Stimulated activated CD4-positive, alpha-beta T cell treated with anti-CD3 and anti-CD28 coated beads, Interleukin-1b, Interleukin-23, amount 100 ng/mL, for 1 hour (primary cell): ENCODE measurements at regions not wholly inside any gene's neighbourhood (a gene's known extent, or its start where the extent isn't known, plus 50 kb on each side); places are given as distances from the start of the nearest gene placed in this dataset.
"Not testable (repeated sequence)": the region's sequence is repeated elsewhere in the genome, so short reads cannot be mapped to it uniquely, and the experiment has no call there.

Experiments used
- DNase-seq, 2 donors: peaks; one replicate each; pipeline ENCODE4 v3.0.0-alpha.2; 2020; ENCODE audit warnings: low read depth in 2 of 2

DNA sequence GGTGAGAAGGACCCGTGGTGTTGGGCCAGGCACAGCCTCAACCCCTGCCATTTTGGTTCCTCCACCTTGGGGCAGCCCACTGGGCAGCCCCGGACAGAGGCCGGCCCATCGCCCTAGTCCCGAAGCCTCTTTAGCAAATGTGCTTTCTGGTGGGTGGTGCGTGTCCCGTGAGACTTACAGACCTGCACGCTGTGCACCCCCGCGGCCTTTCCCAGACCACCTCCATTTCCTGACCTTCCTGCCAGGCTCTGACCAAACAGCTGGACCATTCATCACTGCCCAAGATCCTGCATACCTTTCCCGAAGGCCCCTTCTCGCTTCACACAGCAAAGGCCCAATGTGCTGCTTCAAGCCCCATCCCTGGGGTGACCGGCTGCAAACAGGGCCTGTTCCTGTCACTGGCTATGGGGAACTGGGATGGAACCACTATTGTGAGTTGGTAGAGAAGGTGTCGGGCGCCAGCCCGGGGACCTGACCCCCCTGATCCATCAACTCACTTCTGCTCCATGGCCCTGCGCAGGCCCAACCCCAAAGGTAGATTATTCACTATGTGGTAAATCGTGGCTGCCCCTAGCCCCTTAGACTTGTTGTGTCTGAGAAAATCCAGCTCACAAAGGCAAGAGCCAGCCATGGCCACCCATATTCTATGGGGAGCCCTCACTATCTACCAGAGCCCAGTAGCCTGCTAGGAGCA, 341.0 kb downstream of the EIPR1 start:
- no peak for DNase-seq

GRCh38 chr2:3035385-3036050, 342.1 kb downstream of the EIPR1 start:
- DNase-seq, result no peak

GRCh38 chr2:3034856-3035255, 342.8 kb downstream of the EIPR1 start:
- DNase-seq, result no peak

DNA sequence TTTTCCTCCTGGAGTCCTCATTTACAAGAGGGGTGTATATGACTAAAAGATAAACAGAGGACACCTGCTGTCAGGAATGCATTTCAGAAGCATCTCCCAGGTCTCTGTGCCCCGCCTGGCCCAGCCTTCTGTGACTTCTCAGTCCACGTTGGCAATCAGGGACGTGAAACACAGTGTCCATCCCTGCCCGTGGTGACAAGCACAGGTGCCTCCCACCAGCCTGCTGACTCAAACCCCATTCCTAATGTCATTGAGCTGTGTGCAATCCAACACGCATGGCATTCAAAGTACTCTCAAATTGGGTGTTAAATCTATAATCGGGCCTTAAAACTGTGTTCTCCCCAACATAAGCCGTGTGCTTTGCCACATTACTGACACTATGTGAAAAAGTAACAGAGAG, 343.2 kb downstream of the EIPR1 start:
- DNase-seq, result no peak

DNA sequence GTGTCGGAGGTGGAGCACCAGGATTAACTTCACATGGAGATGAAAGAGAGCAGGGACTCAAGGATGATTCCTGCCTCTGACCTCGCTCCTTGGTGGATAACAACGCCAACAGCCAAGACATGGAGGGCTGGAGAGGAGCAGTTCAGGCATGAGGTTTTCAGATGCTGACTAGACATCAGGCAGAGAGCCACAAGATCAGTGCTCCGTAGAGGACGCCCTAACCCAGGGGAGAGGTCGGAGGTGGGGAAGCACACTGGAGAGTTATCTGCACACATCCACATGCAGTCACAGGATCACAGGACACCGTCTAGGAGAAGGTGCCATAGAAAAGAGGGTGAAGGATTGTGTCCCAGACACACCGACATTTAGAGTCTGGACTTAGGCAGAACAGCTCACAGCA, 344.3 kb downstream of the EIPR1 start:
- DNase-seq, result no peak

- not testable (repeated sequence) for DNase-seq
Measured at GRCh38 chr2:3030791-3031190, 346.8 kb downstream of the EIPR1 start.

DNA sequence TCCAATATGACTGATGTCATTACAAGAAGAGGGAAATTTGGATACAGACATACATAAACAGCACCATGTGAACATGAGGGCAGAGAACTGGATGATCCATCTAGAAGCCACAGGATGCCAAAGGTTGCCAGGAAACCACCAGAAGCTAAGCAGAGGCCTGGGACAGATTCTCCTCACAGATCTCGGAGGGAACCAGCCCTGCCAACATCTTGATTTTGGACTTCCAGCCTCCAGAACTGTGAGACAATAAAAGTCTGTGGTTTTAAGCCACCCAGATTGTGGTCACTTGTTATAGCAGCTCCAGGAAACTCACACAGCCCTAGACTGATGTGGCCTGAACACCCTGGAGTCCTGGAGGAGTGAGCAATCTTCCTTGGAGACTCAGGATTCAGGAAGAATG, 351.6 kb downstream of the EIPR1 start:
- DNase-seq, result no peak

DNA sequence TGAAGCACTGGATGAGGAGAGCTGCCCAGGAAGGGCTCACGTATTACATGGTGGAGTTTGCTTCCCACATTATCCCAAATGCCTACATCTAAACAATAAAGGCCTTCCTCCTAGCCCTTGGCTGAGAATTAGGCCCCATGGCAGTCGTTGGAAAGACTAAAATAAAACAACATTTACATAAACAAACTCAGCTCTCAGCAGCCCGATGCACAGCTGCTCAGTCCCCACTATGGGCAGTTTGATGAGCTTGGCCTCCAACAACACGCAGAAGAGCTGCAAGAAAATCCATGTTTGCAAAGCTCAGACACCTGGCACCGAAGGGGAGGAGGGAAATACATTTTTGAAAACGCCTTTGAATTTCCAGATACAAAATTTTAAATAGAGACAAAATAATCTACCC, 352.4 kb downstream of the EIPR1 start:
- no peak for DNase-seq

- DNase-seq, result no peak
Measured at GRCh38 chr2:3024401-3024935, 353.1 kb downstream of the EIPR1 start.

- no peak for DNase-seq
Measured at GRCh38 chr2:3023531-3023930, 354.1 kb downstream of the EIPR1 start.

DNA sequence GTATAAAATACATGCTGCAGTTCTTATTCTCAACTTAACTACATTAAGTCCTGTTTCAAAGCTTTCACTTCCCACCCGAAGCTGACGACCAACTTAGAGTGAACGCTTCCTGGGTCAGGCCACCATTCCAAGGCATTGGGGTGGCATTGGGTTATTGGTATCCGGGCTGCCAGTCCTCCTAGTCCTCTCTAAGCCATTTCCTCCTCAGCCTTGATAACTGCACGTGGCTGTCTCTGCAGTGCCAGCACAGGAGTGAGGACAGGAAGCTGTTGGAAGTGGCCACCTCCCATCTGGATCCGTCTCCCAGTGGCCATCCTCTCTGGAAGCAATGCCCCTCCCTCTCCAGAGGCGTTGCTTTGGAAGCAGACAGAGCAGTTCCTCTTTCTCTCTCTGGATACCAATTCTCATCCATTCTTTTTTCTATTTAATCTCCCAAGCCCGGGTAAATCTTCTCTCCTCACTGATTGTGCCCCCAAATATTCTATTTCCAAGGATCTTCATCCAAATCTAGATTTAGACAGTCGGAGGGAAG, 354.7 kb downstream of the EIPR1 start:
- no peak for DNase-seq

- no peak for DNase-seq
Measured at GRCh38 chr2:3021720-3022119, 355.9 kb downstream of the EIPR1 start.

DNA sequence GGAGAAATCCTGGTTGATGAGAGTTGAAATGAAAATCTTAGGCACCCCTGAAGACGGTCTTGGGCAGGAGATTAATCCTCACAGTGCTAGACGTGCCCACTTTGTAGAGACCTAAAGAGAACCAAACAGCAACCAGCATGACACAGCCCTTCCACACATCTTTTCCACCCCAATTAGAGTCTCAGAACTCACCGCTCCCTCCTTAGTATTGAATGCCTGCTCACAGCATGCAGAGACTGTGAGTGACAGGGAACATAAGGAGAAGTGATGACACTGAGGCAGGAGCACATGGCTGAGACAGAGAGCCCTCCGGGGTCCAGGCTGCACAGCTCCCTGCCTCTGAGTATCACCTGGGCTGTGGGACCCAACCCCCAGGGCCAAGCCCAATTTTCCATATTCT, 367.6 kb downstream of the EIPR1 start:
- DNase-seq, result no peak

- no peak for DNase-seq
Measured at GRCh38 chr2:3009483-3009882, 368.1 kb downstream of the EIPR1 start.

DNA sequence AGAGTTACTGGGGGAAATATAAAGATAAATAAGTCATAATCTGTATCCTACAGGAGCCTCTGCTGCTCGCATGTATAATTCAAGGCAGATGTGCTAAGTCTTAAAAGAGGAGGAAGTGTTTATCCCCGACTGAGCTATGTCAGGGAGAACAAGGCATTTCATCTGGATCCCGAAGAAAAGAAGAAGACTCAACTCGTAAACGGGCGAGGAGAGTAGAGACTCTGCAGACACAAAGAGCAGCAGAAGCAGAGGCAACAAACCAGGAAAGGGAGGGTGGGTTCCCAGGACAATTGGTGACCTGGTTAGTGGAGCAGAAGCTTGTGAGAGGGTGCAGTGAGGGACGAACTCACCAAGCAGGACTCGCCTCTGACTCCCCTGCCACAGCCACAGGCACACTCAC, 368.6 kb downstream of the EIPR1 start:
- no peak for DNase-seq

- no peak for DNase-seq
Measured at GRCh38 chr2:3008561-3008960, 369.1 kb downstream of the EIPR1 start.

- no peak for DNase-seq
Measured at GRCh38 chr2:3007135-3007534, 370.5 kb downstream of the EIPR1 start.

DNA sequence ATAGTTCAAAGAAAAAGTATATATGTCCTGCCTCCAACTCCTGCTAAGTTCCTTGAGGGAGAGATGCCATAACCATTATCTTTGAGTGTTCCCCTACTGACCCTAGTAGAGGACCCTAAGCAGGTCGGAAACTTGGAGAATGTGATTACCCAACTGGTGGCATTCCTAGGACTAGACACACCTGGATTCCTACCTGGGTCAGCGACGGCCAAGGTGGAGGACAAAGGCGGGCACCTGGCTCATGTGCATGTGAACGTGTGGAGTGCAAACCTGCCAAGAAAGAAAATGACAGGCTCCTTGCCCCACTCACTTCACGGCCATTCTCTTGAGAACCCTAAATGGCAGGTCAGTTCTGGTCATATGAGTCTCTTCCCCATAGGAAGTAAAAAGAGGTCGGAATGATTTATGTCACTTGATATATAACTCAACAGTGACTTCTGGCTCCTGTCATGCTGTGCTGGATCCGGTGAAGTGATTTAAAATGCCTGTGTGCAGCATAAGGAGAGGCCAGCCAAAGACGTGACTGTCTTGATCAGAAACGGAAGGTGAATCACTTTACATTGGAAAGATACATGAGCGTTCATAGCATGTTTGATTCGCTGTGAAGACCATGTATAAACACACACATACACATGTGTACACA, 371.6 kb downstream of the EIPR1 start:
- no peak for DNase-seq

DNA sequence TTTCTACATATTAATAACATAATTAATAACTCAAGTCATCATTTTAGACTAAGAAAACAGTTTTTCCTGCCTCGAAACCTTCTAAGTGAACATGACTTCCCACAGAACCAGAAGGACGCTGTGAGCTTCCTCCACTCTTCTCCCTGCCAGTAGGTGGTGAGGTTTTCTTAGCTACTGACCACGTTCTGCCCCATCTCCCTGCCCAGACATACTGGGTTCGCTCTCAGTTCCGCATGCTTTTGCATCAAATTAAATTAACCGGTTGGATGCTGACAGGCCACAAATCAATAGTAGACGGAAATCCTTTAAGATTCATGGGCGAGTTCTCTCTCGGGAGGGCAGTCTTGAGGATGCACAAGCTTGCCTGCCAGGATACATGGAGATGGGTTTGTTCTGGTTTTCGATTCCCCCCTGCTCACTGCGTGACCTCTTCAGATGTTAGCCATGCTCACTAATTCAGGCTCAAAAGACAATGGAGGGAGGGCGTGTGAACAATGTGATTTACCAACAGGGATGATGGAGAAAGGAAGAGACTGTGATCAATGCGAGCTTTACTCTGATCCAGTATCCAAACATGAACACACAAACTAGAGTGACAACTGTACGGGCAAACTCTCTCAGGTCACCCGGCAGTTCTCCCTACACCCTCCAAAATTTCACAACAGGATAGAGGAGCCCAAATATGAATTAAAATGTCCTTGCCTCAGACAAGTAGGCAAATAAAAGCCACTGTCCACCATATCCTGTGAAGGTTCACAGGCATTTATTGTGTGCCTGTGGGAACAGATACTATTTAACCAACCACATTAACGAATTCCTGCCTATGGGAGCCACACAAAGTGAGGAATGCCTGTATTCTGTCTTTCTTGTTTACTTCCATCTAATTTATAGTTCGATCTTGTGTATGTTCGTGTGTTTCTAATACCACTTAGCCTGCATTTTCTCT, 375.7 kb downstream of the EIPR1 start:
- no peak for DNase-seq

GRCh38 chr2:3000968-3001367, 376.6 kb downstream of the EIPR1 start:
- DNase-seq, result no peak

DNA sequence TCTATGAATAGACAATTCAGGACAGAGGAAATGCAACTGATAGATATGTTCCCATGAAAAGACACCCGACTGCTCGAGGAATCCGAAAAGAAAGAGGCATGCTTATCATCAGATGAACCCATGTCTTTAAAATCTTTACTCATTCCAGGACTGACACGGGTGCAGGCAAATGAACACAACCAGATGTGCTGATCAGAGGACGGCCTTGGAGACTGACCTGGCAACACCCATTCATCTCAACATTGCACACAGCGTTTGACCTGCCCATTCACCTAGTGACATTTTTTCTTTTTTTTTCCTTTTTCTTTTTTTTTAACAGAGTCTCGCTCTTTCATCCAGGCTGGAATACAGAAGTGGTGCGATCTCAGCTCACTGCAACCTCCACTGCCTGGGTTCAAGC, 377.5 kb downstream of the EIPR1 start:
- no peak for DNase-seq

DNA sequence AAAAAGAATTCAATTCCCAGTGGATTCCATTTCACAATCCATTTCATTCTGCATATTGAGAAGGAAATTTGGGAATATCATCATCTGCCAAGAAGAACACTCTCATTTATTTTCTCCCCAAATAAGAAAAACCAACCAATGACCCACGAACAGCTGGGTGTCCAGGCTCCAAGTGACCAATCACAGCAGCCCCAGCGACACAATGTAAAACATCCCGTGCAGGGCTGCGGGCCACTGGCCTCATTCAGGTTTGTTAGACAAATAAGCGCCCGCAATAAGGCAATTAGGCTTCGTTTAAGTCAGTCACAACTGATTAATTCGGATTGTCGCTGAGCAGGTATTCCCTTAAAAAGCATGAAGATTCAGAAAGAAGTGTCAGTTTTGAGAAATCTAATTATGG, 378.6 kb downstream of the EIPR1 start:
- no peak for DNase-seq
